GM23338 (cell line): ENCODE measurements at regions not wholly inside any gene's neighbourhood (a gene's known extent, or its start where the extent isn't known, plus 50 kb on each side); places are given as distances from the start of the nearest gene placed in this dataset.

ENCODE experiments used
- CREB1 ChIP-seq: fragments of 250-450 bp; sonication (Bioruptor Pico); IDR thresholded peaks from 2 replicates; pipeline ENCODE4 v1.5.0; 2020; ENCODE audit warnings: low read depth, mild to moderate bottlenecking, moderate library complexity
- CTCF ChIP-seq, 2 experiments: fragments of 200-600 bp in 1 of 2; sonication (generic) in 1 of 2; conservative IDR thresholded peaks; 2 replicates each; pipeline versions ENCODE4 v1.5.1 to v1.6.1; 2016 to 2017; ENCODE audit warnings: antibody characterized with exemption in 2 of 2, low read depth in 2 of 2, mild to moderate bottlenecking in 2 of 2, moderate library complexity in 1 of 2
- ETS1 ChIP-seq: IDR thresholded peaks from 2 replicates; pipeline ENCODE4 v1.6.1; 2016; ENCODE audit warnings: antibody characterized with exemption
- EZH2 ChIP-seq: fragments of 200-600 bp; sonication (generic); IDR thresholded peaks from one replicate; pipeline ENCODE4 v1.8.0; 2017; ENCODE audit warnings: antibody characterized with exemption, mild to moderate bottlenecking, low read depth; ENCODE audit not compliant: unreplicated experiment
- EZH2phosphoT487 ChIP-seq: fragments of 200-600 bp; sonication (generic); IDR thresholded peaks from one replicate; pipeline ENCODE4 v1.8.1; 2018; ENCODE audit warnings: antibody characterized with exemption; ENCODE audit not compliant: unreplicated experiment
- NANOG ChIP-seq: IDR thresholded peaks from 2 replicates; pipeline ENCODE4 v1.6.1; 2016; ENCODE audit warnings: antibody characterized with exemption, borderline replicate concordance
- POLR2AphosphoS5 ChIP-seq: IDR thresholded peaks from 2 replicates; pipeline ENCODE4 v1.6.1; 2016; ENCODE audit warnings: antibody characterized with exemption, low read depth
- REST ChIP-seq: IDR thresholded peaks from one replicate; pipeline ENCODE4 v1.6.1; 2018; ENCODE audit warnings: antibody characterized with exemption; ENCODE audit not compliant: unreplicated experiment
- ZNF114 ChIP-seq: fragments of 250-450 bp; sonication (Bioruptor Pico); IDR thresholded peaks from 2 replicates; pipeline ENCODE4 v1.5.0; 2020; ENCODE audit warnings: mild to moderate bottlenecking, moderate library complexity
- ZNF331 ChIP-seq: fragments of 250-450 bp; sonication (Bioruptor Pico); IDR thresholded peaks from 2 replicates; pipeline ENCODE4 v1.5.0; 2020; ENCODE audit warnings: low read depth, mild to moderate bottlenecking, moderate library complexity
- ZNF462 ChIP-seq: fragments of 250-450 bp; sonication (Bioruptor Pico); IDR thresholded peaks from 2 replicates; pipeline ENCODE4 v1.5.0; 2020; ENCODE audit warnings: mild to moderate bottlenecking, moderate library complexity

- TF ChIP-seq CTCF (conservative IDR thresholded peaks at IDR 0.05; ENCODE audit: low read depth in 2 of 2) (no peak), EZH2 (no peak), POLR2AphosphoS5 (no peak), ZNF114 (CRISPR knock-in tag) (no peak), ZNF331 (no peak), REST (no peak), EZH2phosphoT487 (no peak), ZNF462 (no peak), ETS1 (no peak), NANOG (no peak), CREB1 (CRISPR knock-in tag) (no peak)
Observed at GRCh38 chr6:140285998-140286690, 911.7 kb upstream of the CITED2 start.
